Bronchial epithelial cell (primary cell): ENCODE measurements at regions not wholly inside any gene's neighbourhood (a gene's known extent, or its start where the extent isn't known, plus 50 kb on each side); places are given as distances from the start of the nearest gene placed in this dataset.

Experiments
- DNase-seq: peaks from one replicate; pipeline ENCODE4 v3.0.0-alpha.2; 2010; ENCODE audit warnings: low read depth
- FAIRE-seq: peaks from 2 replicates; lab custom pipeline; 2011; peaks lifted over from hg19 to GRCh38; lab: Jason Lieb, UNC
- H3K27me3 ChIP-seq: 2 replicates; pipeline ENCODE4 v1.5.1; 2011; ENCODE audit warnings: low read length; ENCODE audit not compliant: control insufficient read depth, insufficient read depth
- H3K36me3 ChIP-seq: 2 replicates; pipeline ENCODE4 v1.5.1; 2011; ENCODE audit warnings: low read length; ENCODE audit not compliant: control insufficient read depth, insufficient read depth
- H3K4me3 ChIP-seq: 2 replicates; pipeline ENCODE4 v1.5.1; 2011; ENCODE audit warnings: mild to moderate bottlenecking, low read depth, low read length, control low read depth
- TF ChIP-seq, protein P1 (sequence below): IDR thresholded peaks from 2 replicates; pipeline ENCODE4 v1.5.1; 2011; ENCODE audit warnings: mild to moderate bottlenecking, moderate library complexity, low read length, control low read depth, inconsistent platforms; ENCODE audit not compliant: insufficient read depth, severe bottlenecking

- H3K4me3 ChIP-seq, result no peak overlapping the region
- H3K27me3 ChIP-seq, result no peaks in the 10 kb centered on the region
- no peak for DNase-seq
- H3K36me3 ChIP-seq, result no peaks in the 10 kb centered on the region
- peak; percentile 23 for FAIRE-seq
- TF ChIP-seq, protein P1, sequence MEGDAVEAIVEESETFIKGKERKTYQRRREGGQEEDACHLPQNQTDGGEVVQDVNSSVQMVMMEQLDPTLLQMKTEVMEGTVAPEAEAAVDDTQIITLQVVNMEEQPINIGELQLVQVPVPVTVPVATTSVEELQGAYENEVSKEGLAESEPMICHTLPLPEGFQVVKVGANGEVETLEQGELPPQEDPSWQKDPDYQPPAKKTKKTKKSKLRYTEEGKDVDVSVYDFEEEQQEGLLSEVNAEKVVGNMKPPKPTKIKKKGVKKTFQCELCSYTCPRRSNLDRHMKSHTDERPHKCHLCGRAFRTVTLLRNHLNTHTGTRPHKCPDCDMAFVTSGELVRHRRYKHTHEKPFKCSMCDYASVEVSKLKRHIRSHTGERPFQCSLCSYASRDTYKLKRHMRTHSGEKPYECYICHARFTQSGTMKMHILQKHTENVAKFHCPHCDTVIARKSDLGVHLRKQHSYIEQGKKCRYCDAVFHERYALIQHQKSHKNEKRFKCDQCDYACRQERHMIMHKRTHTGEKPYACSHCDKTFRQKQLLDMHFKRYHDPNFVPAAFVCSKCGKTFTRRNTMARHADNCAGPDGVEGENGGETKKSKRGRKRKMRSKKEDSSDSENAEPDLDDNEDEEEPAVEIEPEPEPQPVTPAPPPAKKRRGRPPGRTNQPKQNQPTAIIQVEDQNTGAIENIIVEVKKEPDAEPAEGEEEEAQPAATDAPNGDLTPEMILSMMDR, result no peak
These were observed 94.5 kb upstream of the RASGEF1B start for GRCh38 chr4:81566161-81566591.

DNA sequence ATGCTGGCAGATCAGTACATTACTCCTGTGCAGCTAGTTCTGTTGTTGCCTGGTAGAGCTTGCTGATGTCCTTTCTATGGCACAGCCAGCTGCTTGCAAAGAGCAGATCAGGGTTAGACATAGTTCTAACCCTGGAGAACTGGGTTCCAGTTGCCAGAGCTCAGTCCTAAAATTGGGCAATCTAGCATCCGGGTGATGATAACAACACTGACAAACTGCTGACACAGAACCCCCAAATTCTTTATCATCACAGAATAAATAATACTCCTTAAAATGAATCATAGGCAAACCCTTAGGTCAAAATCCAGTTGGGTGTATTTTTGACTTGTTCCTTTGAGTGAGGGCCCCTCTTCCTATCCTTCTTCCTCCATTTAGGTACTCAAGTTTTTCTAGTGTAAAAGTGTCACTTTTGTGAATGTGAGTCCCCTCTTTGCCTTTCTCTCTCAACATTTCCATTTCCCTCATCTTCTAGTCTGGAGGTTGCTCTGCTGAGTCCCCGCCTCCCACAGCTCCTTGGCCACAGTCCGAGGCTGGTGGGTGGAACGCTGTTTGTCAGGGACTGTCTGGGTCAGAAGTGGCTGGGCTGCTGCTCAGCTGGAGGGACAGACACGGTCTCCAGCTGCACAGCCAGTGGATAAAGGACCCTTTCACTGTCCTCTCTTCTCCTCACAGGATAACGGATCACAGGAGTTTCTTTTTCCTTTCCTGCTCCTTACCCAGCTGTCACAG is 93.6 kb upstream of the RASGEF1B start:
- TF ChIP-seq, protein P1, result no peak
- FAIRE-seq (no peak), DNase-seq (peak; percentile 69)
- H3K4me3 ChIP-seq, result no peak overlapping the region
- no peaks in the 10 kb centered on the region for H3K36me3 ChIP-seq
- H3K27me3 ChIP-seq, result no peaks in the 10 kb centered on the region

DNA sequence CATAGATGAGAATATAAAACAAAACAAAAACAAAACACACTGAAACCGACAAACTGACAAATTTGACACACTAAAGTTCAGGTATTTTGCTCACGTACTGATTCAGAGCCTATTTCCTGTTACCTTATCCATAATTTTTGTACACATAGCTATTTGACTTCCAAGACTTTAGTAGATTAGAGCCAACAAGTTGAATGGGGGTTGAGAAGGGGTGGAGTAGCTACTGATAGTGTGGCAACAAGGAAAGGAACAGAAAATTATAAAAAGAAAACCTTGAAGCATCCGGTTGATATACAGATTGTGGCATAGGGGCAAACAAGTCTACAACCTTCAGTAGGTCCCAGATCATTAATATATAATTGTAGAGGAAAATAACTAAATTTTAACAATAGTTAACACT is 92.3 kb upstream of the RASGEF1B start:
- TF ChIP-seq, protein P1, result no peak
- Histone ChIP-seq H3K36me3 (no peaks in the 10 kb centered on the region), H3K27me3 (no peaks in the 10 kb centered on the region), H3K4me3 (no peak overlapping the region)
- DNase-seq (no peak), FAIRE-seq (no peak)

DNA sequence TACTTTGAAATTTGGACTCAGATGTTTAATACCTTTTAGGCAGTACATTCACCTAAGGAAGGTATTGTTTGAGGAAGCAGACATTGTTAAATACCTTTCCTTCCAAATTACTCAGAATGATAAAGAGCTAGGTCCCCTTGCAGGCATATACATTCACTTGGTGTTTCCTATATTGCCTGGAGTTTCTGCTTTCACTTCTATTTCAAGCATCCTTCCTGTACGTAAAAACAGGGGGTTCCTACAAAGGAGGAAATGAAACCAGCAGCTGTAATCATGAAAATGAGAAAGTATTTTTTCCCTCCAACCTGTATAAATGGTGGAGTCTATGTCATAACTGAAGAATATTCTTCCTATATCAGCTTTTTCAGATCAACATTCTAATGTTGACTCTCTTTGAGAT is 90.4 kb upstream of the RASGEF1B start:
- no peak for DNase-seq
- TF ChIP-seq, protein P1, result no peak

DNA sequence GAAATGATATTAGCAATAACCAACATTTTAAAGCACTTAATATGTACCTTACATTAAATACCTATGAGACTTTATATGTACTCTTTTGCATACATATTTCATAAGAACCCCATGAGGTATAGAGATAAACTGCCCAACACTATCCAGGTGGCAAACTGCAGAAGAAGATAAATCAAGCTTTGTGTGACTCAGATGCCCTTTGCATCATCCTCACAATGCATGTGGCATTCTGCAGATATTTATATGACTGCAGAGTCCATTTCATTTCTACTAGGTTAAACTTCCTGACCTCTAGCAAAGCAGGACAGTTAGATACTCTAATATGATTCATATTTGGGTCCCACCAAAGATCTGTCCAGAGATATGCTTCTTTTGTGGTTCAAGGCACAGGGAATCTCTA is 85.6 kb upstream of the RASGEF1B start:
- no peak for DNase-seq
- no peak for FAIRE-seq
- TF ChIP-seq, protein P1, result no peak

More for the DNA sequence above, 90.4 kb upstream of the RASGEF1B start:
- H3K27me3 ChIP-seq, result no peaks in the 10 kb centered on the region
- H3K4me3 ChIP-seq, result no peak overlapping the region
- no peaks in the 10 kb centered on the region for H3K36me3 ChIP-seq
- no peak for FAIRE-seq

DNA sequence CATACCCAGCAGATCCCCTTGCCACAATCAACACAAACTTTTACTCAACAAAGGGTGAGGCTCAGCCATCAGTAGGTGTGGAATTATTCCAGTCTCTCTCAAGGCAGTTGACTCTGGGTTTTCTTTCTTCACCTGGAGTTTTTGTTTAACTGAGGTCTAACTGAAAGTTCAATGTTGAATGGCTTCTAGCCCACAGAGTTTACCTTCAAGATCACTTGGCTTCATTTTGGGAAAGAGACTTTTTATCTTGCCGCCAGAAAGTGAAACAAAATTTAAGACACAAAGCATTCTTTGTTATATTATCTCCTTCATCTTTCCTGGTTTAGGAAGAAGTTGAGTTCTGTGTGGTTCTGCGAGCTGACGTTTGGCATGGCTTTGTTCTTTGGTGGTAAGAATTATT is 83.8 kb upstream of the RASGEF1B start:
- Histone ChIP-seq H3K36me3 (no peaks in the 10 kb centered on the region), H3K27me3 (no peaks in the 10 kb centered on the region), H3K4me3 (no peak overlapping the region)
- FAIRE-seq (no peak), DNase-seq (no peak)
- TF ChIP-seq, protein P1, result no peak

More for the DNA sequence above, 85.6 kb upstream of the RASGEF1B start:
- H3K36me3 ChIP-seq, result no peaks in the 10 kb centered on the region
- H3K27me3 ChIP-seq, result no peaks in the 10 kb centered on the region
- no peak overlapping the region for H3K4me3 ChIP-seq
